Psoas muscle (tissue), 7 donors: ENCODE measurements at regions not wholly inside any gene's neighbourhood (a gene's known extent, or its start where the extent isn't known, plus 50 kb on each side); places are given as distances from the start of the nearest gene placed in this dataset.
A peak's percentile ranks its signal among the peaks of the same experiment; 100 is the strongest.

Experiments
- ATAC-seq, 4 donors: fragments of 200-7000 bp; cut with Tn5 transposase; one replicate each; pipeline ENCODE4 v1.9.1; 2020; ENCODE audit warnings: moderate library complexity in 3 of 4, mild to moderate bottlenecking in 2 of 4
- DNase-seq, 2 donors: peaks; one replicate each; pipeline ENCODE4 v3.0.0-alpha.2; 2020
- H3K27ac ChIP-seq: fragments of 200-600 bp; one replicate; pipeline ENCODE4 v1.8.0; 2022
- H3K27me3 ChIP-seq, 3 donors: fragments of 200-600 bp in 1 of 3; one replicate each; pipeline versions ENCODE4 v1.6.1 to v1.8.0; 2013 to 2022; ENCODE audit warnings: low read length in 2 of 3, mild to moderate bottlenecking in 2 of 3, moderate library complexity in 1 of 3; ENCODE audit not compliant: insufficient read depth in 3 of 3
- H3K36me3 ChIP-seq, 2 donors: fragments of 200-600 bp in 1 of 2; one replicate each; pipeline versions ENCODE4 v1.6.1 to v1.8.0; 2013 to 2022; ENCODE audit warnings: low read depth in 1 of 2, mild to moderate bottlenecking in 1 of 2, moderate library complexity in 1 of 2; ENCODE audit not compliant: insufficient read depth in 1 of 2
- H3K4me1 ChIP-seq: fragments of 200-600 bp; one replicate; pipeline ENCODE4 v1.8.0; 2022
- H3K4me3 ChIP-seq: fragments of 200-600 bp; one replicate; pipeline ENCODE4 v1.8.0; 2022; ENCODE audit warnings: mild to moderate bottlenecking
- H3K9me3 ChIP-seq: fragments of 200-600 bp; one replicate; pipeline ENCODE4 v1.8.0; 2022
- CTCF ChIP-seq: fragments of 200-600 bp; IDR thresholded peaks from one replicate; pipeline ENCODE4 v1.8.0; 2022; ENCODE audit warnings: antibody characterized with exemption
- WGBS, 3 donors: extraction: QIAGEN DNeasy Blood & Tissue Kit; methylation state at CpG; one replicate each; pipeline versions ENCODE4 v1.1.6 to v1.1.7; 2013; 5-methylcytosine and 5-hydroxymethylcytosine counted together
- intact Hi-C, 2 donors: fragments of 100-400 bp; cut with DNase I; formaldehyde crosslinking; loops; one replicate each; pipeline versions ENCODE4 v1.11.0 to v1.14.2; 2022
- donor health status: healthy with polysubstance abuse.
- donor health status: DM: no; HTN: no; CAD: no; lungs with moderate emphysema.
- donor health status: Bipolar disorder and iron deficiency.
- donor health status: healthy.
- donor health status: DM: yes; HTN: yes; CAD: no.
- donor health status: DM: no; HTN: no; CAD: no.
- donor health status: DM: yes; HTN: yes; CAD: no.

- no peaks in the 10 kb centered on the region for H3K36me3 ChIP-seq
- no peaks in the 10 kb centered on the region for H3K9me3 ChIP-seq
- H3K27me3 ChIP-seq: no peaks in the 10 kb centered on the region
- H3K4me3 ChIP-seq: no peak overlapping the region
- ATAC-seq (no peak), DNase-seq (no peak)
- no peak overlapping the region for H3K27ac ChIP-seq
- intact Hi-C loops: no loop called here
- H3K4me1 ChIP-seq: peaks cover 6% of the 10 kb centered on the region
- 83 to 86% (median 85%) methylated on average over 13 of the region's 13 CpGs for WGBS, 3 donors
- TF ChIP-seq CTCF: no peak
Measured at GRCh38 chr2:120498576-120499394, 152.8 kb downstream of the INHBB start.

GRCh38 chr2:120499784-120500495 is 154.0 kb downstream of the INHBB start:
- TF ChIP-seq CTCF: no peak
- Histone ChIP-seq H3K27me3 (no peaks in the 10 kb centered on the region), H3K36me3 (no peaks in the 10 kb centered on the region), H3K27ac (no peak overlapping the region), H3K4me3 (no peak overlapping the region), H3K9me3 (no peaks in the 10 kb centered on the region), H3K4me1 (peaks cover 15% of the 10 kb centered on the region)
- intact Hi-C loops: loop anchor here in 1 of 2 donors (5.0 kb wide), 2 partner anchors 33 to 52 kb away; no protein-coding TSS in a partner anchor
- ATAC-seq (peak in 3 of 4 donors; percentile 28 to 65 (median 51)), DNase-seq (peak; percentile 64 to 73)
- 79 to 89% (median 85%) methylated on average over 13 of the region's 13 CpGs for WGBS, 3 donors

GRCh38 chr2:120501591-120501990 is 155.7 kb downstream of the INHBB start:
- H3K9me3 ChIP-seq: no peaks in the 10 kb centered on the region
- WGBS, 3 donors: 82 to 85% (median 85%) methylated on average over 8 of the region's 8 CpGs
- no peak for TF ChIP-seq CTCF
- no peak for ATAC-seq
- no peaks in the 10 kb centered on the region for H3K36me3 ChIP-seq
- peaks cover 15% of the 10 kb centered on the region for H3K4me1 ChIP-seq
- intact Hi-C loops: loop anchor here in 1 of 2 donors (5.0 kb wide), 2 partner anchors 34 to 51 kb away; no protein-coding TSS in a partner anchor
- H3K27ac ChIP-seq: no peak overlapping the region
- no peak for DNase-seq
- H3K27me3 ChIP-seq: no peaks in the 10 kb centered on the region
- no peak overlapping the region for H3K4me3 ChIP-seq

- DNase-seq: no peak
- H3K27ac ChIP-seq: no peak overlapping the region
Measured at GRCh38 chr2:120502357-120502756, 156.4 kb downstream of the INHBB start.

More at GRCh38 chr2:120502357-120502756, 156.4 kb downstream of the INHBB start:
- no peaks in the 10 kb centered on the region for H3K36me3 ChIP-seq
- no peak overlapping the region for H3K4me3 ChIP-seq
- peaks cover 15% of the 10 kb centered on the region for H3K4me1 ChIP-seq
- TF ChIP-seq CTCF: no peak
- intact Hi-C loops: loop anchor here in 1 of 2 donors (5.0 kb wide), 2 partner anchors 35 to 50 kb away; no protein-coding TSS in a partner anchor
- no peak for ATAC-seq
- 94 to 98% (median 95%) methylated on average over 6 of the region's 6 CpGs for WGBS, 3 donors
- H3K9me3 ChIP-seq: no peaks in the 10 kb centered on the region
- H3K27me3 ChIP-seq: no peaks in the 10 kb centered on the region
